ENCODE measurements at regions not wholly inside any gene's neighbourhood (a gene's known extent, or its start where the extent isn't known, plus 50 kb on each side); places are given as distances from the start of the nearest gene placed in this dataset.
A peak's percentile ranks its signal among the peaks of the same experiment; 100 is the strongest.
"Not testable (repeated sequence)": the region's sequence is repeated elsewhere in the genome, so short reads cannot be mapped to it uniquely, and the experiment has no call there.

DNA sequence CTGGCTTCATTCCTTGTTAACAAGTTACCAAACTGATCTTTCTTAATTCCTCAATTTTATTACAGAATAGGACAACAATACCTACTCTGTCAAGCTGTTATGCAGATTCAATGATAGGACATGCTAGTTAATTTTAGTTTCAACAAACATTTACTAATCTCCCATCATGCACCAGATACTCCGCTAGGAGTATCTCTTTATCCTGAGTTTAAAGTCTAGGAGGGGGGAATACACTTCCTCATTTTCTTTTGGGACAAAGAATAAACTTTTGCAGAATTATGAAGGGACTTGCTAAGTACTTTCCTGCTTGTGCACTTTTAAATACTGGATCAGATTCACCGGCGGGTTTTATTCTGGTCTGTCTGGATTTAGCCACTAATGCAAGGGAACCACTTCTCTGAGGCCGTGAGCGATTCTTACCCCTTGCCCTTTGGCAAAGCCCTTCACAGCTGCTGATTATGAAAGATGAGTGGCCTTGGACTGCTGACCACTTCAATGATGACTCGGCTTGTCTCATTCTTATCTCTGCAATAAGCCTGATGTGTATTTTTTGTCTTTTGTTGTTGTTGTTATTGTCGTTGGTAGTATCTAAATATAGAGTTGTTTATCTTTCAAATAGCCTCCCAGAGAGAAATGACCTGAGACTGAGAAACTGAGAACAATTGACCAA, 73.9 kb downstream of the RMI1 start:
- DNase-seq (ENCODE audit: low read depth, low spot score) = no peak

DNA sequence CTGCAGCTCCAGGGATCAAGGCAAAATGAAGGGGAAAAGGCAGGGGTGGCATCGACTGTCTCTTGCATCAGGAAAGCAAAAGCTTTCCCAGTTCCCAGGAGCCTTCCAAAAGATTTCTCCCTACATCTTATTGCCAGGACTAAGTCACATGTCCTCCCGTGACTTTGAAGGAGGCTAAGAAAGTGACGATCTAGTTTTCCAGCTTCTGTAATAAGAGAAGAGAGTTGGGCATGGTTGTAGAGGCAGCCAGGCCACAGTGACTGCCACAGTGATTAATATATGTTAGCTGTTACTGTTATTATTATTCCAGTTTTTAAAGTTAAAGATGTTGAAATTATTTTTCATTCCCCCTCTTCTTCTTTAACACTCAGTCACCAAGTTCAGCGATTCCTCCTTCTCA, 77.1 kb downstream of the RMI1 start:
- DNase-seq (ENCODE audit: low read depth, low spot score) = no peak

DNA sequence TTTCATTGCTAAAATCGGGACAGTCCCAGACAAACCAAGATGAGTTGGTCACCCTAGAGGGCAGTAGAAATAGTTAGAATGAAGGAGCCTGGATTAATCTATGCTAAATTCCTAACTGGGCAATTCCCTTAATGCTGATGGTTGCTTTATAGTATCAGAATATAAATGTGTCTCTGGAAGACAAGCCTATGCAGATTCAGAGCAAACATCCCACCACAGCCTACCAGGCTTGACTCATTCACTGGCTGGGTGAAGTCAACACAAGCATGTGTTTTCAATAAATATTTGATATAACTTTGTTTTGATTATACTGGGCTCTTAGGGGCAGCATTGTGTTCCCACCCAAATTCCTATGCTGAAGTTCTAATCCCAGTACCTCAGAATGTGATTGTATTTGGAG, 79.3 kb downstream of the RMI1 start:
- DNase-seq (ENCODE audit: low read depth, low spot score) = no peak

DNA sequence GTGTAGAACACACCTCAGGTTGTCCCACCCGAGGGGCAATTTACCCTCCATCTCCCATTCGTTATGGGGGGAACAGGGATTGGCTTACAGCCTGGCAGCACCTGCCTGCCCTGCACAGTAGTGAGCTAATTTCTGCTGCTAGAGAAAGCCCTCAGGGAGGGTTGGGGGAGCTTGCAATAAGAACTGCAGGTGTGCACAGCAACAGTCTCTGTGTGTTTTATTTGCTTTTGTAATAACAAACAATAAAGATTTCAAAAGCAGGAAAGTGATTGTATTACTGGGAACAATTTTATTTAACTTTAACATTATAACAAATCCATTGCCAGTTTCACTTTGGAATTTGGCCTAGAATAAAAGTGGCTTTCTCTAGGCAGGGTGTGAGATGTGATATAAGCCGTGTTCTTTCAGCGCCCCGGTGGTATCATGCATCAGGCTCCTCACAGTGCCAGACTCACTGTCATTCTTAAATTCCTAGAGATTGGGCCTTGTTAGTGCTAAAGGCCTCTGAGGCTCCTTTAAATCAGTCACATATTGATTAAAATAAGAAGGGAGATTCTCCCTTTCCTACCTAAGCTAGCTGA, 81.1 kb downstream of the RMI1 start:
- no peak for DNase-seq (ENCODE audit: low read depth, low spot score)

DNA sequence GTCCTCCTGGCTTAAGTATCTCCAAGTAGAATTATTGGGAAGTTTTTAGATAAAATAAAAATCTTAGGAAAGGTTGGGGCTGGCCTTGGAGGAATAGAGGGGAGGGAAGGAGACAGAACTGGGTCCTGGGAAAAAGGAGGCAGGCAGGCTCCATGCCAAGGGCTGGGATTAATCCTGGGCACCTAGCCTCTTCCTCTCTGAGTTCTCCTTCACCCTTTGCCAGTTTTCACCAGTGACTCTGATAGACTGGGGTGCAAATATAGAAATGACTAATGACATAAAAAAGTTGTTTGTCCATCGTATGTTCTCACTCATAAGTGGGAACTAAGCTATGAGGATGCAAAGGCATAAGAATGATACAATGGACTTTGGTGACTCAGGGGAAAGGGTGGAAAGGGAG, 81.9 kb downstream of the RMI1 start:
- DNase-seq (ENCODE audit: low read depth, low spot score) = no peak

DNA sequence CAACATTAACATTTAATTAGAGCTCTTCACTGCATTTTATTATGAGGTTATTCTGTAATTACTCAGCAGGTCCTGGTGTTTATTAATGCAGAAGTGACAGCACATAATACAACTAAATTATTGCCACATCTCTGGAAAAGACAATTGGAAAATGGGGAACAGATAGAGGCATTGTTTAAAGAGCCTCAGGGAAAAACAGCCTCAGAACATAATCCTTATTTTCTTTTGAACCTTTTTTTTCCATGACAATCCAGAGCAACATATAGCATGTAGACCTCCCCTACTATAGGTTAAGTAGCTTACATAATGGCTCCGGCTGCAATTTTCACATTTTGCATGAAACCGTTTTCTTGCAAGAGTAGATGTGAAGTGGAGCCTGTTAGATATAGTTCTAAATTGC, 87.2 kb downstream of the RMI1 start:
- no peak for DNase-seq (ENCODE audit: low read depth, low spot score)

DNA sequence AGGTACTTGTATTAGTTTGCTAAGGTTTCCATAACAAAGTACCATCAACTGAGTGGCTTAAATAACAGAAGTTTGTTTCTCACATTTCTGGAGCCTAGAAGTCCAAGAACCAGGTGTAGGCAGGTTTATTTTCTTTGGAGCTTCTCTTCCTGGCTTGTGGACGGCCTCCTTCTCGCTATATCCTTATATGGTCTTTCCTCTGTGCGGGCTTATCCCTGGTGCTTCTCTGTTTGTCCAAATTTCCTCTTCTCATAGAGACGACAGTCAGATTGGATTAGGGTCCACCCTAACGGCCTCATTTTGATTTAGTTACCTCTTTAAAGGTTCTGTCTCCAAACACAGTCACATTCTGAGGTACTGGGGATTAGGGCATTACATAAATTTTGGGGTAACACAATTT, 88.3 kb downstream of the RMI1 start:
- no peak for DNase-seq (ENCODE audit: low read depth, low spot score)

DNA sequence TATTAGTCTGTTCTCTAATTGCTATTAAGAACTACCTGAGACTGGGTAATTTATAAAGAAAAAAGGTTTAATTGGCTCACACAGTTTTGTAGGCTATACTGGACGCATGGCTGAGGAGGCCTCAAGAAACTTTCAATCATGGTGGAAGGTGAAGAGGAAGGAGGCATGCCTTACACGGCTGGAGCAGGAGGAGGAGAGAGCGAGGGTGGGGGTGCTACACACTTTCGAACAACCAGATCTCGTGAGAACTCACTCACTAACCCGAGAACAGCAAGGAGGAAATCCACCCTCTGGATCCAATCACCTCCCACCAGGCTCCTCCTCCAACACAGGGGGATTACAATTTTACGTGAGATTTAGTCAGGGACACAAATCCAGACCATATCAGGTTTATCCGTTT, 90.0 kb downstream of the RMI1 start:
- no peak for DNase-seq (ENCODE audit: low read depth, low spot score)

DNA sequence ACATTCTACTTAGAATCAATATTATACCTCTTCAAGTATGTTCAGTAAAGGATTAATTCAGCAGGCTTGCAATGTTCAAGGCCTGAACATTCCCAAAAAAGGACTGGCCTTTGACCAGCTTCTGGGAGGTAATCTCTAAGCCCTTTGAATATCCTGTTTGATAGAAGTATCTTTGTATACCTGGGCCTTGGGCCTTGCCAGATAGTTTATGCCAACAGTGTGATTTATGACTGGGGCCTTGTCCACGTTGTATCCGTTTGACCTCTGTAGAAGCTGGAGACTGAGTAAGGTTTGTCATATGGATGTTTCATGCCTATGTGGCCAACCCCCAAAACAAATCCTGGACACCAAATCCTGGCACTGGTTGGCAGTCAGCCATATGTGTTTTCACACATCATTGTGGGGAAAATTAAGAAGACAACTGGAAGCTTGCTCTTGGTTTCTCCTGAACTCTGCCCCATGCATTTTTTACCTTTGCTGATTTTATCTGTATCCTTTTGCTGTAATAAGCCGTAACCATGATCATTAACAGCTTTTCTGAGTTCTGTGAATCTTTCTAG, 92.1 kb downstream of the RMI1 start:
- no peak for DNase-seq (ENCODE audit: low read depth, low spot score)

DNA sequence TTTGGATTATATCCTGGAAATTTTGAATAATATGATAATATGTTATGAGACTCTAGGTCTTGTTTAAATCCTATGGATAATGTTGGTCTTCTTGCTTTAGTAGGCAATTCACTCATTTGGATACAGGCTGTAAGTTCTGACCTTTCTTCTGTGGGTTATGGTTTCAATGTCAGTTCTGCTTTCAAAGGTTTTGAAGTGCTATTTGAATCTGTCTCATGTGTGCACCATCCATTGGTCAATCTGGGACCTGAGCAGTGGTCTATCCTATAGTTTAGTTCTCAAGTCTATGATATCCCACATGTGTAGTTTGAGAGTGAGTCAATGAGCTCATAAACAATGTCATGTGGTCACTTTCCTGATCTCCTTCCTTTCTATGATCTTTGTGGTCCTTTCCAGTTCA, 94.4 kb downstream of the RMI1 start:
- no peak for DNase-seq (ENCODE audit: low read depth, low spot score)

DNA sequence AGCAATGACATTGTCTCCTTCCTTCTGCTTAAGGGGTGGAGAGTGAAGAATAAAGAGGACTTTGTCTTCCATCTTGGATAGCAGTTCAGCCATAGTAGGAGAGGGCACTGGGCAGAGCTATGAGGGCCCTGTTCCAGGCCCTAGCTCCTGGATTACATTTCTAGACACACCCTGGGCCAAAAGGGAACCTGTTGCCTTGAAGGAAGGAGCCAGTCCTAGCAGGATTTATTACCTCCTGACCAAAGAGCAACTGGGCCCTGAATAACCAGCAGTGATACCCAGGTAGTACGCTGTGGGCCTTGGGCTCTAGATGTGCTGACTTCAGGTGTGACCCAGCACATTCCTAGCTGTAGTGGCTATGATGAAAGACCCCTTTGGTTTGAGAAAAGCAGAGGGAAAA, 95.8 kb downstream of the RMI1 start:
- DNase-seq (ENCODE audit: low read depth, low spot score) = no peak

DNA sequence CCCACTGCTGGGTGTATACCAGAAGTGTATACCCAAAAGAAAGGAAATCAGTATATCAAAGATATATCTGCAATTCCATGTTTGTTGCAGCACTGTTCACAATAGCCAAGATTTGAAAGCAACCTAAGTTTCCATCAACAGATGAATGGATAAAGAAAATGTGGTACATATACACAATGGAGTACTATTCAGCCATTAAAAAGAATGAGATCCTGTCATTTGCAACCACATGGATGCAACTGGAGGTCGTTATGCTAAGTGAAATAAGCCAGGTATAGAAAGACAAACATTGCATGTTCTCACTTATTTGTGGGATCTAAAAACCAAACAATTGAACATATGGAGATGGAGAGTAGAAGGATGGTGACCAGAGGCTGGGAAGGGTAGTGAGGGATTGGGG, 97.2 kb downstream of the RMI1 start:
- not testable (repeated sequence) for DNase-seq (ENCODE audit: low read depth, low spot score)

DNA sequence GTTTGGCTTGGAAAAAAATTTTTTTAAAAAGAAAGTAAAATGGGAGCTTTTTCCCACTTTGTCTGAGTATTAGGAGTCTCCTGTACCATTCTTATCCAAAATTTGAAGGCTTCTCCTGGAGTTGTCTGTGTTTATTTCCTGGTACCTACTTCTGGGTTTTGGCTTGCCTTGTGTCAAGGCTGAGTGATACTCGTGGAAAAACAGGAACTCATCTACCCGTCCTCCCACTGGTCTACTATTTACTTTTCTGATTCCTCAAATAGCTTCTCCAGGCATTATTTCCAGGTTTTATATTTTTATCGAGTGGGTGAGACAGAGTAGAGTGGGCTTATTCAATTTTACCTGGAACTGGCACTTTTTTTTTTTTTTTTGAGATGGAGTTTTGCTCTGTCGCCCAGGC, 99.4 kb downstream of the RMI1 start:
- DNase-seq (ENCODE audit: low read depth, low spot score) = no peak

DNA sequence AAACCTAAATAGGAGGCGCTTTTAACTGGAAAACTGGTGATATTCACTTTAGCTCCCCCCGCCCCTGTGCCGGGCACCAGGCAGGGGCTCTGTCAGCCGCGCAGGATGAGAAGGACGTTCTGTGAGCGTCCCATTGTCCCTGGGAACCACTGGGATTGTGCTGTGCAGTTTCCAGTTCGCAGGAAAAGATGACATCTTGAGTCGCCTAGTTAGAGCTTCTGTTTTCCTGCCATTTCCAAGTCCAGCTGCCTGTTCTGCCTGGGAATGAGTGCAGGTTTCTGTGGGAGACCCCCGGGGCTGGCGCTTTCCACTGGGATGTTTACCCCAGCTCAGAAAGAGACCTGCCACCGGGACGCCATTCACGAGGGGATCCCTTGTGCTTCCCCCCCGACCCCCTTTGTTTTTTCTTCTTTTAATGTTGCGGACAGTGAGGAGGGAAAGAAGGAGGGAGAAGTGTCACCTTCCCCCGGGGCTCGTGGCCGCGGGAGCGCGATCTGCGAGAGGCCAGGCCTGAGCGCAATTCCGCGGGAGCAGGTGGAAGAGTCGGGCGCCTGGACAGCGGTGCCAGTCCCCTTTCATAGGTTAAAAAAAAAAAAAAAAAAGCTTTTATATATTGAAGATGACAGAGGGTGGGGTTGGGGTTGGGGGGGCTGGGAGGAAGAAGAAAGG, 121.5 kb downstream of the RMI1 start:
- no peak for DNase-seq (ENCODE audit: low read depth, low spot score)

DNA sequence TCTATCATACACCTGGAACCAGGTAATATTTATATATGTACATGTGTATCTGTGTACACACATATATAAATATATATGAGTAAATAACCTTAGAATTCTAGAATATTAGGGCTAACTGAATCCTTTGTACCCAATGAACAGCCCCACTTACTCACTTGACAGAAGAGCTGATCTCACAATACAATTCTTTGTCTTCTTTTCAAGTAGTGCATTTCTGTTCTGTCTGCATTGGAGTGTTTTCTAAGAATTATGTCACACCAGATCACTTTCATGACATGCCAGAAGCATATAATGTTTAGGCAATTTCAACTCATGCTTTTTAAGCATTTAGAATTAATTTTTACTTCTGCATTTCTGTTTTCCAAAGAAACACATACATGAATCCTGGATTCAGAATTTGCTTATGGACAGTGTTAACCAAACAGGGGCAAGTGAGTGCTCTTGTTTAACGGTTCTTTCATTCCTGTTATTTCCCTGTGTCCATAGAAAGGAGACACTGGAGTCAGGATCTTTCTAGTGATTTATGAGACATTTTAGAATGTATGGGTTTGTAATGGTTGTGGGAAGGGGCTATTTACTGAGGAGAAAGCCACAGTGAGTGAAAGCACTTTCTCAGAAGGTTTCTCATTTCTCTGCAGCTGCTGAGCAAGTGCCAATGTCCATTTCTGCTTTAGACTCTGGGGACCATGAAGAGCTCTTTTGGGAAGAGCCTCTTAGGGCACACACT, 123.2 kb downstream of the RMI1 start:
- no peak for DNase-seq (ENCODE audit: low read depth, low spot score)

DNA sequence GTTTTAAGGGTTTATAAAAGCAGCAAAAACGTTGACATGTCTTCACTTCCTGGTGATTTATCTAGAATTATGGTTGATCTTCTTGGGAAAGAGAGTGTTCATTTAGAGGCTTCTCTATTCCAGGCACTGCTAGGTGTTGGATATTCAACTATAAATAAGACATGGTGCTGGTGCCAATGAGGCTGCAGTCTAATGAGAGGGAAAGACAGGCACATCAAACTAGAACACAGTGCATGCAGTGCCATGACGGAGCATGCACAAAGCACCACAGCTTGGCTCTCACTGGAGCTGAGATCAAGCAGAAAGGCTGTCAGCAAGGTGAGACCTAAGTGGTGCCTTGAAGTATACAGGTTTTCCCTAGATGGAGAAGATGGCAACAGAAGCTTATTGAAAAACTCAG, 126.5 kb downstream of the RMI1 start:
- DNase-seq (ENCODE audit: low read depth, low spot score) = no peak

DNA sequence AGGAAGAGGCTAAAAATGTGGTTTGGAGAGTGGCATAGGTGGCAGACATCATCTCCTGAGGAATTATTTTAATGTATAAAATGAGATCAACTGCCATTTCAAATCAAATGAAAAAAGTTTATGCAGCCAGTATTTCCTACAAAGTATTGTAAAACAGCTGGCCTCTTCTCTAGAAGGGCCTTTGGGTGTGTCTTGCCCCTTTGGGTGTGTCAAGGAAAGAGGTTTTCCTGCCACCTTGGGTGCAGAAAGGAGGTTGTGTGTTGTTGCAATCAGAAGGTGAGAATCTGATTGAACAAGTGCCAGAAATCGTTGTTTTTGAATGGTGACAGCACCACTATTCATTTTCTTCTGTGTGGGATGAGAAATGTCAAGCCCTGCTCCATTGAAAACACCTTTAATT, 127.4 kb downstream of the RMI1 start:
- no peak for DNase-seq (ENCODE audit: low read depth, low spot score)

DNA sequence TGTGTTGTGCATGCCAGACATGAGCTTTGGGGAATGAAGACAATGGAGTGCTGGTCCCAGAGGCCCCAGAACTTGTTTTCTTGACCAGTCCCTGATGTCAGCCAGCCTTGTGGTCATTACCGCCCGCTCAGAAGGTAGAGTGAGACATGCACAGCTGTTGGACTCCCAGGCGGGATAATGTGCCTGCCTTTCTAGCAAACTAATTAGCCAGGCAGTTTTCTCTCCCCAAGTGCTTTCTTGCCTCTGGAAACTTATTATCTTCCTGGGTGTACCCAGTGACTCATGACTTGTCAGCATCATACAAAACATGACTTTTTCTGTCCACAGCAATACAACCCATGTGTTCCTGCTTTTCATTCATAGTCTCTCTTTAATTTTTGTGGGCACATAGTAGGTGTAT, 131.1 kb downstream of the RMI1 start:
- DNase-seq (ENCODE audit: low read depth, low spot score) = no peak

DNA sequence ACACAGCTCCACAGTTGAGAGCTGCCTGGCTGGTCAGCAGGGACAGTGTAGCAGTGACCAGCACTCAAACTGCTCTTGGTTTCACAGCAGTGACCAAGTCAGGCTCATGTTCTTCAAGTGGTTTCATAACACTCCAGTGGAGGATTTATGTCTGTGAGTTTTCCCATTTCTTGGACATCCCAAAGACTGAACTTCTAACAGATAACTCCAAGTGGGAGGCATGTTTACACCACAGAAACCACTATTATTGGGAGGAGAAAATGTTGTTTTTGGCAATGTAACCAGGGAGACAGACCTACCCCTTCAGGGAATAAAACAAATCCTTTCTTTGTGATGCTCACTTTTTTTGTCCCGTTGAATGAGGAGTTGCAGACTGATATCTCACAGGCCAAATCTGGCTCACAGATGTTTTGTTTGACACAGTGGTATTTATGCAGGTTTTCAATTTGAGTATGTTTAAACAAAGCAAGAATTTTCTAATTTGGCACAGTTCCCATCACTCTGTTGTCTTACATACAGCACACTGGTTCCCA, 141.5 kb downstream of the RMI1 start:
- DNase-seq (ENCODE audit: low read depth, low spot score) = peak; percentile 53

DNA sequence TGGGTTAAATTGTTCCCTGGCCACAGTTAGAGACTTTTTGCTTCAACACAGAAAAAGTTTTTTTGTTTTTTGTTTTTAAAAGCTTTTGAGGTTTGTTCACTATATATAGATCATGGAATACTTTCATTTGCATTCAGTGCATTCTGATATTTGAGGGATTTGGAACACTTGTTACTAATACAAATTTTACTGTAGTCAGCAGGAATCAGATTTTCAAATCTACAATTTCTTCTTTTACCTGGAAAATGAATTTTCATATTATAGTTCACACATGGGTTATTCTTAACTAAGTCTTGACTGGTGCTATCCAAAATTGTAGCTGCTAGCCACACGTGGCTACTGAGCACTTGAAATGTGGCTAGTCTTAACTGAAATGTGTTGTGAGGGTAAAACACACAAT, 142.0 kb downstream of the RMI1 start:
- no peak for DNase-seq (ENCODE audit: low read depth, low spot score)

DNA sequence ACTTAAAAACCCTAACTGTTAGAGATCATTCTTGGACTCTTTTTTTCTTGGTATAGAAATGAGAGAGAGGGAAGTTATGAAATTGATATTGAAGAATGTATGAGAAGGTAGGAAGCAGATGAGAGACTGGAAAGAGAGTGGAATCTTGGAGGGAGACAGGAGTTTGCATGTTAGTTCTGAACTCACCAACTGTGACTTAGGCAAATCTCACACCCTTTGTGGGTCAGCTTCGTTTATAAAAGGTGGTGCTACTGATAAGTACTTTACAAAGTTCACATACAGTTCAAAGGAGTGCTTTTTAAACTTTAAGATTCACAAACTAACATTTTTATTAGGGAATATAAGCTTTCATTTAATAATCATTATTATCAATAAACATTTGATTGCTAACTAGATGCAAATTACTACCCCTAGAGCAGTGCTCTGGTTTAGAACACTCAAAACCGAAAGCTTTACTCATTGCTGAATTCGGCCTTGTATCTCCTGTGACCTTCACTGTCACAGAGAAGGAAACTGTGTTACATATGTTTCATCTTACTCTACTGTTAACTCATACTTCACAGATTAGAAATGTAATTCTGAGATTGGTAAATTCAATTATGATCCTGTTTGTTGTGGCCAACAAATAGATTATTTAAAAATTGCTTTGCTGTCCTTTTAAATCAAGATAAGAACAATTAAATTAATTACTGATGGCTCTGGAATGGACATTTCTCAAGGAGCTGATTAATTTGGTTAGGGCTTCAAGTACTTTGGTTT, 143.2 kb downstream of the RMI1 start:
- no peak for DNase-seq (ENCODE audit: low read depth, low spot score)
